Panc1 (cell line): ENCODE measurements at regions not wholly inside any gene's neighbourhood (a gene's known extent, or its start where the extent isn't known, plus 50 kb on each side); places are given as distances from the start of the nearest gene placed in this dataset.

Experiments
- ATAC-seq: fragments of 200-7000 bp; cut with Tn5 transposase; 2 replicates; pipeline ENCODE4 v1.9.1; 2020; ENCODE audit warnings: mild to moderate bottlenecking, moderate library complexity
- BruUV-seq: library from RNA; stranded (reverse); fragments of 400-500 nt; replicated peaks from 2 replicates; lab custom pipeline; 2021; lab: Mats Ljungman, UMichigan
- CTCF ChIA-PET: fragments of 300-600 bp; sonication (Branson Sonifier 250); formaldehyde crosslinking; loops from one replicate; lab custom pipeline; 2022; ENCODE audit warnings: antibody characterized with exemption; lab: Charles Lee
- POLR2A ChIA-PET: fragments of 300-600 bp; sonication (Branson Sonifier 250); formaldehyde crosslinking; loops from one replicate; lab custom pipeline; 2022; ENCODE audit warnings: antibody characterized with exemption; lab: Charles Lee
- DNase-seq: peaks from one replicate; pipeline ENCODE4 v3.0.0-alpha.2; 2010; ENCODE audit warnings: low read depth, low spot score
- H3K27ac ChIP-seq: 2 replicates; pipeline ENCODE4 v1.5.1; 2011; ENCODE audit warnings: mild to moderate bottlenecking, low read length, inconsistent platforms
- H3K27me3 ChIP-seq: fragments of 200-500 bp; sonication (Bioruptor generic); 2 replicates; pipeline ENCODE4 v1.6.0; 2014; ENCODE audit warnings: low read length, inconsistent platforms; ENCODE audit not compliant: control insufficient read depth, insufficient read depth
- H3K36me3 ChIP-seq: fragments of 200-500 bp; sonication (Bioruptor generic); 2 replicates; pipeline ENCODE4 v1.5.1; 2014; ENCODE audit warnings: inconsistent platforms, mild to moderate bottlenecking, low read length, moderate library complexity; ENCODE audit not compliant: control insufficient read depth, insufficient read depth
- H3K4me1 ChIP-seq: 2 replicates; pipeline ENCODE4 v1.5.1; 2011; ENCODE audit warnings: inconsistent platforms, mild to moderate bottlenecking, low read length, moderate library complexity; ENCODE audit not compliant: control insufficient read depth, insufficient read depth
- H3K4me3 ChIP-seq, 2 experiments: 2 replicates each; pipeline ENCODE4 v1.5.1; 2011 to 2012; ENCODE audit warnings: low read depth in 2 of 2, low read length in 2 of 2, mild to moderate bottlenecking in 2 of 2, inconsistent platforms in 1 of 2, moderate library complexity in 1 of 2
- H3K9me3 ChIP-seq: fragments of 200-500 bp; sonication (Bioruptor generic); 2 replicates; pipeline ENCODE4 v1.5.1; 2014; ENCODE audit warnings: low read depth, mild to moderate bottlenecking, inconsistent platforms, low read length, moderate library complexity; ENCODE audit not compliant: control insufficient read depth, insufficient read depth
- CTCF ChIP-seq: fragments of 450-650 bp; IDR thresholded peaks from 2 replicates; pipeline ENCODE4 v1.5.1; 2017; ENCODE audit warnings: mild to moderate bottlenecking
- POLR2AphosphoS5 ChIP-seq: IDR thresholded peaks from 2 replicates; pipeline ENCODE4 v1.6.1; 2012; ENCODE audit warnings: mild to moderate bottlenecking, low read depth, low read length, moderate library complexity
- SIN3A ChIP-seq: IDR thresholded peaks from 2 replicates; pipeline ENCODE4 v1.6.1; 2012; ENCODE audit warnings: low read depth, mild to moderate bottlenecking, low read length, moderate library complexity, borderline replicate concordance; ENCODE audit not compliant: insufficient read depth
- TCF7L2 ChIP-seq: IDR thresholded peaks from 2 replicates; pipeline ENCODE4 v1.6.1; 2011; ENCODE audit warnings: mild to moderate bottlenecking, low read depth, low read length, inconsistent platforms
- in situ Hi-C: cut with HindIII; loops from 2 replicates; pipeline ENCODE4 v1.10.0; 2016; ENCODE audit warnings: low sequenced_read_pairs, low pct_unique_long_range_greater_than_20kb
- intact Hi-C: fragments of 100-400 bp; cut with micrococcal nuclease; formaldehyde crosslinking; loops from one replicate; pipeline ENCODE4 v1.10.0; 2022; ENCODE audit not compliant: unreplicated experiment
- TF ChIP-seq, protein P1 (sequence below), 2 experiments: IDR thresholded peaks; 2 replicates each; pipeline ENCODE4 v1.6.1; 2011 to 2012; ENCODE audit warnings: low read depth in 2 of 2, control low read depth in 1 of 2, low read length in 1 of 2, mild to moderate bottlenecking in 1 of 2, moderate library complexity in 1 of 2; ENCODE audit not compliant: insufficient read depth in 1 of 2

- Histone ChIP-seq H3K27me3 (peaks cover 16% of the 10 kb centered on the region), H3K9me3 (no peaks in the 10 kb centered on the region), H3K27ac (no peak overlapping the region), H3K4me1 (no peaks in the 10 kb centered on the region), H3K4me3 (no peak overlapping the region), H3K36me3 (no peaks in the 10 kb centered on the region)
- no TSS peak for BruUV-seq
- ChIA-PET CTCF (no interaction called here), POLR2A (no interaction called here)
- TF ChIP-seq POLR2AphosphoS5 (no peak), TCF7L2 (no peak), CTCF (no peak), SIN3A (no peak)
- TF ChIP-seq, protein P1, sequence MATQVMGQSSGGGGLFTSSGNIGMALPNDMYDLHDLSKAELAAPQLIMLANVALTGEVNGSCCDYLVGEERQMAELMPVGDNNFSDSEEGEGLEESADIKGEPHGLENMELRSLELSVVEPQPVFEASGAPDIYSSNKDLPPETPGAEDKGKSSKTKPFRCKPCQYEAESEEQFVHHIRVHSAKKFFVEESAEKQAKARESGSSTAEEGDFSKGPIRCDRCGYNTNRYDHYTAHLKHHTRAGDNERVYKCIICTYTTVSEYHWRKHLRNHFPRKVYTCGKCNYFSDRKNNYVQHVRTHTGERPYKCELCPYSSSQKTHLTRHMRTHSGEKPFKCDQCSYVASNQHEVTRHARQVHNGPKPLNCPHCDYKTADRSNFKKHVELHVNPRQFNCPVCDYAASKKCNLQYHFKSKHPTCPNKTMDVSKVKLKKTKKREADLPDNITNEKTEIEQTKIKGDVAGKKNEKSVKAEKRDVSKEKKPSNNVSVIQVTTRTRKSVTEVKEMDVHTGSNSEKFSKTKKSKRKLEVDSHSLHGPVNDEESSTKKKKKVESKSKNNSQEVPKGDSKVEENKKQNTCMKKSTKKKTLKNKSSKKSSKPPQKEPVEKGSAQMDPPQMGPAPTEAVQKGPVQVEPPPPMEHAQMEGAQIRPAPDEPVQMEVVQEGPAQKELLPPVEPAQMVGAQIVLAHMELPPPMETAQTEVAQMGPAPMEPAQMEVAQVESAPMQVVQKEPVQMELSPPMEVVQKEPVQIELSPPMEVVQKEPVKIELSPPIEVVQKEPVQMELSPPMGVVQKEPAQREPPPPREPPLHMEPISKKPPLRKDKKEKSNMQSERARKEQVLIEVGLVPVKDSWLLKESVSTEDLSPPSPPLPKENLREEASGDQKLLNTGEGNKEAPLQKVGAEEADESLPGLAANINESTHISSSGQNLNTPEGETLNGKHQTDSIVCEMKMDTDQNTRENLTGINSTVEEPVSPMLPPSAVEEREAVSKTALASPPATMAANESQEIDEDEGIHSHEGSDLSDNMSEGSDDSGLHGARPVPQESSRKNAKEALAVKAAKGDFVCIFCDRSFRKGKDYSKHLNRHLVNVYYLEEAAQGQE (IDR thresholded peaks at IDR 0.05; ENCODE audit: insufficient read depth in 1 of 2, low read depth in 2 of 2, low read length in 1 of 2): no peak
- no peak for DNase-seq
- no peak for ATAC-seq
- in situ Hi-C loops: no loop called here
- intact Hi-C loops: no loop called here
These were observed 118.7 kb upstream of the FOXD3 start for GRCh38 chr1:63203641-63204040.

DNA sequence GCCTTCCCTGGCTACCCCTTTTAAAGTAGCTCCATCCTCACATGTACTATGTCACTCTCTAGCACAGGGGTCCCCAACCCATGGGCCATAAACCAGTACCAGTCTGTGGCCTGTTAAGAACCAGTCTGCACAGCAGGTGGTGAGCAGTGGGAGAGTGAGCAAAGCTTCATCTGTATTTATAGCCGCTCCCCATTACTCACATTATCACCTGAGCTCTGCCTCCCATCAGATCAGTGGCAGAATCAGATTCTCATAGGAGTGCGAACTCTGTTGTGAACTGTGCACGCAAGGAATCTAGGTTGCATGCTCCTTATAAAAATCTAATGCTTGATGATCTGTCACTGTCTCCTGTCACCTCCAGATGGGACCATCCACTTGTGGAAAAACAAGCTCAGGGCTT, 116.6 kb upstream of the FOXD3 start:
- intact Hi-C loops: no loop called here
- Histone ChIP-seq H3K9me3 (no peaks in the 10 kb centered on the region), H3K27ac (no peak overlapping the region), H3K27me3 (peaks cover 12% of the 10 kb centered on the region), H3K4me1 (no peaks in the 10 kb centered on the region), H3K4me3 (no peak overlapping the region), H3K36me3 (no peaks in the 10 kb centered on the region)
- ChIA-PET POLR2A (no interaction called here), CTCF (no interaction called here)
- DNase-seq (no peak), ATAC-seq (no peak)
- in situ Hi-C loops: no loop called here
- no peak for TF ChIP-seq POLR2AphosphoS5
- TF ChIP-seq SIN3A: no peak
- no peak for TF ChIP-seq TCF7L2
- TF ChIP-seq, protein P1 (IDR thresholded peaks at IDR 0.05; ENCODE audit: insufficient read depth in 1 of 2, low read depth in 2 of 2, low read length in 1 of 2): no peak
- no peak for TF ChIP-seq CTCF
- BruUV-seq: no TSS peak
